Nephron progenitor cell (in vitro differentiated cells): ENCODE measurements at regions not wholly inside any gene's neighbourhood (a gene's known extent, or its start where the extent isn't known, plus 50 kb on each side); places are given as distances from the start of the nearest gene placed in this dataset.

Source experiments
- DNase-seq: peaks from one replicate; pipeline ENCODE4 v3.0.0; 2021
- H3K27ac Mint-ChIP-seq: 2 replicates; pipeline ENCODE4 v1.8.0; 2021; ENCODE audit warnings: mild to moderate bottlenecking, moderate library complexity, mixed read lengths
- H3K27me3 Mint-ChIP-seq: 2 replicates; pipeline ENCODE4 v1.8.0; 2021; ENCODE audit warnings: mild to moderate bottlenecking, low read depth, mixed read lengths; ENCODE audit not compliant: poor library complexity
- H3K36me3 Mint-ChIP-seq: 2 replicates; pipeline ENCODE4 v1.8.0; 2021; ENCODE audit warnings: low read depth, mixed read lengths
- H3K4me1 Mint-ChIP-seq: 2 replicates; pipeline ENCODE4 v1.8.0; 2021; ENCODE audit warnings: mixed read lengths
- H3K4me3 Mint-ChIP-seq: 2 replicates; pipeline ENCODE4 v1.8.0; 2021; ENCODE audit warnings: mild to moderate bottlenecking, moderate library complexity, mixed read lengths
- H3K9me3 Mint-ChIP-seq: 2 replicates; pipeline ENCODE4 v1.8.0; 2021; ENCODE audit warnings: mild to moderate bottlenecking, moderate library complexity, mixed read lengths
- TF ChIP-seq, protein P1 (sequence below): fragments of 200-600 bp; sonication (generic); IDR thresholded peaks from 2 replicates; pipeline ENCODE4 v1.5.0; 2021; ENCODE audit warnings: antibody characterized with exemption

DNA sequence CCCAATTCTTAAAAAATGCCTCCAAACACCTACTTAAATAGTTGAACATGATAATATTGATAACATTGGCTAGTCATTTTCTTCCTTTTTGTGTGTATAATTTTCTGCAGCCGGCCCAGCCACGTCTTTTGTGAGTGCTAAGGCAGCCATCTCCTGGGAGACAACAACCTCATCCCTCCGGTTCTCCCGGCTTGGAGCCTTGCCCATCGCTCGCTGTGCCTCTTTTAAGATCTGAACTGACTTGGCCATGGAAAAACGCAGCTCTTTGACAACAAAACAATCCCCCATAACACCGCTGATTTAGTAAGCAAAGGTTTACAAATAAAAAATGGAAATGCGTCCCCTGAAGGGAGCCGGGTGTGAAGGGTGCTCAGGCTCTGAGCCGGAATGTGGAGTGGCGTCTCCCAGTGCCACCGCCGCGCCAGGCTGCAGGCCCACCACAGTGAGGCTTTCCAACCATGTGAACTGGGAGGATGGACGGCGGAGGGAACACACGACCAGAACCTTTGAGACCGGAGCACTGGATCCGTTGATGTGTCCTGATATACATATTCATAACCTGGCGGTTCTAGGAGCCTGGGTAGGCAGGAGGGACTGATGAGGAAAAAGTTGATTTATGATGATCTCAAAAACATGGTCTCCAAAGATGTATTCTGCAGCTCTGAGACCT lies 87.4 kb downstream of the SMIM21 start:
- Mint-ChIP-seq H3K4me1 (peaks cover 92% of the 10 kb centered on the region), H3K9me3 (no peaks in the 10 kb centered on the region), H3K4me3 (no peak overlapping the region), H3K27me3 (peaks cover 8% of the 10 kb centered on the region), H3K36me3 (no peaks in the 10 kb centered on the region), H3K27ac (no peak overlapping the region)
- TF ChIP-seq, protein P1, sequence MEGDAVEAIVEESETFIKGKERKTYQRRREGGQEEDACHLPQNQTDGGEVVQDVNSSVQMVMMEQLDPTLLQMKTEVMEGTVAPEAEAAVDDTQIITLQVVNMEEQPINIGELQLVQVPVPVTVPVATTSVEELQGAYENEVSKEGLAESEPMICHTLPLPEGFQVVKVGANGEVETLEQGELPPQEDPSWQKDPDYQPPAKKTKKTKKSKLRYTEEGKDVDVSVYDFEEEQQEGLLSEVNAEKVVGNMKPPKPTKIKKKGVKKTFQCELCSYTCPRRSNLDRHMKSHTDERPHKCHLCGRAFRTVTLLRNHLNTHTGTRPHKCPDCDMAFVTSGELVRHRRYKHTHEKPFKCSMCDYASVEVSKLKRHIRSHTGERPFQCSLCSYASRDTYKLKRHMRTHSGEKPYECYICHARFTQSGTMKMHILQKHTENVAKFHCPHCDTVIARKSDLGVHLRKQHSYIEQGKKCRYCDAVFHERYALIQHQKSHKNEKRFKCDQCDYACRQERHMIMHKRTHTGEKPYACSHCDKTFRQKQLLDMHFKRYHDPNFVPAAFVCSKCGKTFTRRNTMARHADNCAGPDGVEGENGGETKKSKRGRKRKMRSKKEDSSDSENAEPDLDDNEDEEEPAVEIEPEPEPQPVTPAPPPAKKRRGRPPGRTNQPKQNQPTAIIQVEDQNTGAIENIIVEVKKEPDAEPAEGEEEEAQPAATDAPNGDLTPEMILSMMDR, result no peak
- no peak for DNase-seq
